ENCODE measurements at regions not wholly inside any gene's neighbourhood (a gene's known extent, or its start where the extent isn't known, plus 50 kb on each side); places are given as distances from the start of the nearest gene placed in this dataset.

GRCh38 chr12:58602179-58602578, 318.1 kb downstream of the LRIG3 start:
- no peak for DNase-seq

- no peak for DNase-seq
Observed at GRCh38 chr12:58602736-58603135, 317.6 kb downstream of the LRIG3 start.

GRCh38 chr12:58607805-58608204, 312.5 kb downstream of the LRIG3 start:
- DNase-seq = no peak

- no peak for DNase-seq
Observed at GRCh38 chr12:58608711-58609110, 311.6 kb downstream of the LRIG3 start.

- no peak for DNase-seq
Observed at GRCh38 chr12:58615047-58615446, 305.3 kb downstream of the LRIG3 start.

GRCh38 chr12:58615576-58615975, 304.7 kb downstream of the LRIG3 start:
- no peak for DNase-seq

GRCh38 chr12:58616618-58617017, 303.7 kb downstream of the LRIG3 start:
- no peak for DNase-seq

GRCh38 chr12:58621126-58621525, 299.2 kb downstream of the LRIG3 start:
- DNase-seq = no peak

- DNase-seq = no peak
Observed at GRCh38 chr12:58629376-58629775, 290.9 kb downstream of the LRIG3 start.

- no peak for DNase-seq
Observed at GRCh38 chr12:58633479-58633878, 286.8 kb downstream of the LRIG3 start.

- DNase-seq = peak; percentile 4
Observed at GRCh38 chr12:58639318-58639934, 280.9 kb downstream of the LRIG3 start.

- no peak for DNase-seq
Observed at GRCh38 chr12:58640314-58640713, 280.0 kb downstream of the LRIG3 start.

GRCh38 chr12:58645946-58646345, 274.4 kb downstream of the LRIG3 start:
- DNase-seq = no peak

GRCh38 chr12:58647495-58647894, 272.8 kb downstream of the LRIG3 start:
- DNase-seq = no peak

GRCh38 chr12:58648176-58648575, 272.1 kb downstream of the LRIG3 start:
- no peak for DNase-seq

- DNase-seq = no peak
Observed at GRCh38 chr12:58651850-58652249, 268.5 kb downstream of the LRIG3 start.

- DNase-seq = no peak
Observed at GRCh38 chr12:58654021-58654420, 266.3 kb downstream of the LRIG3 start.

- DNase-seq = no peak
Observed at GRCh38 chr12:58655375-58655774, 264.9 kb downstream of the LRIG3 start.

GRCh38 chr12:58656254-58657009, 263.9 kb downstream of the LRIG3 start:
- no peak for DNase-seq

- DNase-seq = no peak
Observed at GRCh38 chr12:58657190-58657589, 263.1 kb downstream of the LRIG3 start.

GRCh38 chr12:58665375-58665774, 254.9 kb downstream of the LRIG3 start:
- no peak for DNase-seq

GRCh38 chr12:58668233-58668632, 252.1 kb downstream of the LRIG3 start:
- no peak for DNase-seq

- DNase-seq = no peak
Observed at GRCh38 chr12:58668871-58669270, 251.4 kb downstream of the LRIG3 start.

- no peak for DNase-seq
Observed at GRCh38 chr12:58670623-58671022, 249.7 kb downstream of the LRIG3 start.

GRCh38 chr12:58671196-58671595, 249.1 kb downstream of the LRIG3 start:
- no peak for DNase-seq
